Panc1 (cell line): ENCODE measurements at regions not wholly inside any gene's neighbourhood (a gene's known extent, or its start where the extent isn't known, plus 50 kb on each side); places are given as distances from the start of the nearest gene placed in this dataset.

ENCODE experiments used
- ATAC-seq: fragments of 200-7000 bp; cut with Tn5 transposase; 2 replicates; pipeline ENCODE4 v1.9.1; 2020; ENCODE audit warnings: mild to moderate bottlenecking, moderate library complexity
- BruUV-seq: library from RNA; stranded (reverse); fragments of 400-500 nt; replicated peaks from 2 replicates; lab custom pipeline; 2021; lab: Mats Ljungman, UMichigan
- CTCF ChIA-PET: fragments of 300-600 bp; sonication (Branson Sonifier 250); formaldehyde crosslinking; loops from one replicate; lab custom pipeline; 2022; ENCODE audit warnings: antibody characterized with exemption; lab: Charles Lee
- POLR2A ChIA-PET: fragments of 300-600 bp; sonication (Branson Sonifier 250); formaldehyde crosslinking; loops from one replicate; lab custom pipeline; 2022; ENCODE audit warnings: antibody characterized with exemption; lab: Charles Lee
- DNase-seq: peaks from one replicate; pipeline ENCODE4 v3.0.0-alpha.2; 2010; ENCODE audit warnings: low read depth, low spot score
- H3K27ac ChIP-seq: 2 replicates; pipeline ENCODE4 v1.5.1; 2011; ENCODE audit warnings: mild to moderate bottlenecking, low read length, inconsistent platforms
- H3K27me3 ChIP-seq: fragments of 200-500 bp; sonication (Bioruptor generic); 2 replicates; pipeline ENCODE4 v1.6.0; 2014; ENCODE audit warnings: low read length, inconsistent platforms; ENCODE audit not compliant: control insufficient read depth, insufficient read depth
- H3K36me3 ChIP-seq: fragments of 200-500 bp; sonication (Bioruptor generic); 2 replicates; pipeline ENCODE4 v1.5.1; 2014; ENCODE audit warnings: inconsistent platforms, mild to moderate bottlenecking, low read length, moderate library complexity; ENCODE audit not compliant: control insufficient read depth, insufficient read depth
- H3K4me1 ChIP-seq: 2 replicates; pipeline ENCODE4 v1.5.1; 2011; ENCODE audit warnings: inconsistent platforms, mild to moderate bottlenecking, low read length, moderate library complexity; ENCODE audit not compliant: control insufficient read depth, insufficient read depth
- H3K4me3 ChIP-seq, 2 experiments: 2 replicates each; pipeline ENCODE4 v1.5.1; 2011 to 2012; ENCODE audit warnings: low read depth in 2 of 2, low read length in 2 of 2, mild to moderate bottlenecking in 2 of 2, inconsistent platforms in 1 of 2, moderate library complexity in 1 of 2
- H3K9me3 ChIP-seq: fragments of 200-500 bp; sonication (Bioruptor generic); 2 replicates; pipeline ENCODE4 v1.5.1; 2014; ENCODE audit warnings: low read depth, mild to moderate bottlenecking, inconsistent platforms, low read length, moderate library complexity; ENCODE audit not compliant: control insufficient read depth, insufficient read depth
- POLR2AphosphoS5 ChIP-seq: IDR thresholded peaks from 2 replicates; pipeline ENCODE4 v1.6.1; 2012; ENCODE audit warnings: mild to moderate bottlenecking, low read depth, low read length, moderate library complexity
- REST ChIP-seq, 2 experiments: IDR thresholded peaks; 2 replicates each; pipeline ENCODE4 v1.6.1; 2011 to 2012; ENCODE audit warnings: low read depth in 2 of 2, control low read depth in 1 of 2, low read length in 1 of 2, mild to moderate bottlenecking in 1 of 2, moderate library complexity in 1 of 2; ENCODE audit not compliant: insufficient read depth in 1 of 2
- SIN3A ChIP-seq: IDR thresholded peaks from 2 replicates; pipeline ENCODE4 v1.6.1; 2012; ENCODE audit warnings: low read depth, mild to moderate bottlenecking, low read length, moderate library complexity, borderline replicate concordance; ENCODE audit not compliant: insufficient read depth
- TCF7L2 ChIP-seq: IDR thresholded peaks from 2 replicates; pipeline ENCODE4 v1.6.1; 2011; ENCODE audit warnings: mild to moderate bottlenecking, low read depth, low read length, inconsistent platforms
- in situ Hi-C: cut with HindIII; loops from 2 replicates; pipeline ENCODE4 v1.10.0; 2016; ENCODE audit warnings: low sequenced_read_pairs, low pct_unique_long_range_greater_than_20kb
- intact Hi-C: fragments of 100-400 bp; cut with micrococcal nuclease; formaldehyde crosslinking; loops from one replicate; pipeline ENCODE4 v1.10.0; 2022; ENCODE audit not compliant: unreplicated experiment
- TF ChIP-seq, protein P1 (sequence below): fragments of 450-650 bp; IDR thresholded peaks from 2 replicates; pipeline ENCODE4 v1.5.1; 2017; ENCODE audit warnings: mild to moderate bottlenecking

DNA sequence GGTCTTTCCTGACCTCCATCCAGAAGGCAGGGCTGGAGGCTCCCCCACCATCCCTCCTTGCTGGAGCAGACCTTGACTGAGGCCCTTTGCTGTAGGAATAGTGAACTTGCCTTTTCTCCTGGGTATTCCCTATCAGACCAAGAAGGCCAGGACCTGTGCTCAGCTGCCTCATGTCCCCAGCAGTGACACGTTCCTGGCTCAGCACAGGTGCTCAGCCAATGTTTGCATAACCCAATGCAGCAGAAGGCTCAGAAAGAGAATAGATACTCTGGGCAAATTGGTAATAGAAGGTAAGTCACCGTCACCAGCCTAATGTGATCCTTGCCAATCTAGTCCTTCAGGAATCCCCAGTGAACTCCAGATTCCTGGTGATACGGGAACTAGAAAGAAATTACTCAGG is 96.4 kb downstream of the ACTL7B start:
- no peak for DNase-seq
- intact Hi-C loops = no loop called here

DNA sequence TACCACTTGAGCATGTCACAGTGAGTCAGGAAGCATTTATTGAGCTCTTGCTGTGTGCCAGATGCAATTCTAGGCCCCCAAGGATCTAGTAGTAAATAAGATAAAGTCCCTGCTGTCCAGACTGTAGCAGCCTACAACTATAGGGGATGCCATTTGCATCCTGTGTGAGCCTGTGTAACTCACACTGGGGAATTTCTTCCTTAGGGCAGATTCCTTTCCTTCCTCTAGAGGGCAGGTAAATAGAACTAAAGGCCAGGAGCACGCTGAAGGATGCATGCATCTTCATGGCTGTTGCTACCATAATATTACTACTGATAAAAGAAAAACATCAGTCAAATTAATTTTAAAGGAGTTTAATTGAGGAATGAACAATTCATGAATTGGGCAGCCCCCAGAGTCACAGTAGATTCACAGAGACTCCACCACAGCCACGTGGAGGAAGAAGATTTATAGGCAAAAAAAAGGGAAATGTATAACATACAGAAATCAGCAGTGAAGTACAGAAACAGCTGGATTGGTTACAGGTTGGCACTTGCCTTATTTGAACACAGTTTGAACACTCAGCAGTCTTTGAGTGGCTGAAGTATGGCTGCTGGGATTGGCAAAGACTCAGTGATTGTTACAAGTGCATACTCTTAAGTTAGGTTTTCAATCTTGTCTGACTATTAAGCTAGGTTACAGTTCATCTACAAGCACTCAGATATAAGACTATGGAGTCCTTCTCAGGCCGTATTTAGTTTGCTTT is 98.9 kb downstream of the ACTL7B start:
- DNase-seq (no peak), ATAC-seq (no peak)
- H3K27me3 ChIP-seq = no peaks in the 10 kb centered on the region
- no peaks in the 10 kb centered on the region for H3K4me1 ChIP-seq
- in situ Hi-C loops = no loop called here
- H3K27ac ChIP-seq = no peak overlapping the region
- intact Hi-C loops = no loop called here
- ChIA-PET CTCF (no interaction called here), POLR2A (no interaction called here)
- H3K36me3 ChIP-seq = no peaks in the 10 kb centered on the region
- TF ChIP-seq, protein P1, sequence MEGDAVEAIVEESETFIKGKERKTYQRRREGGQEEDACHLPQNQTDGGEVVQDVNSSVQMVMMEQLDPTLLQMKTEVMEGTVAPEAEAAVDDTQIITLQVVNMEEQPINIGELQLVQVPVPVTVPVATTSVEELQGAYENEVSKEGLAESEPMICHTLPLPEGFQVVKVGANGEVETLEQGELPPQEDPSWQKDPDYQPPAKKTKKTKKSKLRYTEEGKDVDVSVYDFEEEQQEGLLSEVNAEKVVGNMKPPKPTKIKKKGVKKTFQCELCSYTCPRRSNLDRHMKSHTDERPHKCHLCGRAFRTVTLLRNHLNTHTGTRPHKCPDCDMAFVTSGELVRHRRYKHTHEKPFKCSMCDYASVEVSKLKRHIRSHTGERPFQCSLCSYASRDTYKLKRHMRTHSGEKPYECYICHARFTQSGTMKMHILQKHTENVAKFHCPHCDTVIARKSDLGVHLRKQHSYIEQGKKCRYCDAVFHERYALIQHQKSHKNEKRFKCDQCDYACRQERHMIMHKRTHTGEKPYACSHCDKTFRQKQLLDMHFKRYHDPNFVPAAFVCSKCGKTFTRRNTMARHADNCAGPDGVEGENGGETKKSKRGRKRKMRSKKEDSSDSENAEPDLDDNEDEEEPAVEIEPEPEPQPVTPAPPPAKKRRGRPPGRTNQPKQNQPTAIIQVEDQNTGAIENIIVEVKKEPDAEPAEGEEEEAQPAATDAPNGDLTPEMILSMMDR = peak; percentile 25; the same call in 1 of the 2 replicates
- TF ChIP-seq SIN3A = no peak
- no peaks in the 10 kb centered on the region for H3K9me3 ChIP-seq
- BruUV-seq = no TSS peak
- no peak overlapping the region for H3K4me3 ChIP-seq

More for the DNA sequence above, 96.4 kb downstream of the ACTL7B start:
- H3K9me3 ChIP-seq = no peaks in the 10 kb centered on the region
- H3K27me3 ChIP-seq = no peaks in the 10 kb centered on the region
- ATAC-seq = no peak
- H3K4me3 ChIP-seq = no peak overlapping the region
- no peaks in the 10 kb centered on the region for H3K4me1 ChIP-seq
- in situ Hi-C loops = no loop called here
- no peak overlapping the region for H3K27ac ChIP-seq
- ChIA-PET POLR2A (no interaction called here), CTCF (no interaction called here)
- H3K36me3 ChIP-seq = no peaks in the 10 kb centered on the region
- no peak for TF ChIP-seq SIN3A
- TF ChIP-seq TCF7L2 = no peak
- TF ChIP-seq, protein P1 = no peak
- TF ChIP-seq REST (IDR thresholded peaks at IDR 0.05; ENCODE audit: insufficient read depth in 1 of 2, low read depth in 2 of 2, low read length in 1 of 2) = no peak
- no peak for TF ChIP-seq POLR2AphosphoS5
- no TSS peak for BruUV-seq
